Limb (tissue), 2 donors: ENCODE measurements at regions not wholly inside any gene's neighbourhood (a gene's known extent, or its start where the extent isn't known, plus 50 kb on each side); places are given as distances from the start of the nearest gene placed in this dataset.

Experiments used
- DNase-seq, 2 donors: peaks; one replicate each; pipeline ENCODE4 v3.0.0-alpha.2; 2016; ENCODE audit errors: extremely low spot score in 2 of 2

DNA sequence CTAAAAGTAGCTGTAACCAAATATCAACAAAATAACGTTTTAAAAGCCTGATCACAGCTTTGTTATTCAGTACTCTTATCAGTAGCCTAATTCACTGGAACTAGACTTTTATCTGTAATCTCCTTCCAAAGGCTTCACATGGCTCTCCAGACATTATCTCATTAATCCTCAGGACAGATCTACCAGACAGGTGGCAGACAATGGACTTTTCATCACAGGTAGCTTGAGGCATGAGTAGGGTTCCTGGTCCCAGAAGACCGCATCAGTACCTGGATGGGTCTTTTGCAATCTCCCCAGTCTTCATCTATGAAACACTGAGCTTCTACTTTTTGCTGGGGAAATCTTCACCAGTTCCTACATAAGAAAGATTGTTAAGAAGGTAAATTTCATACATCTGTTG is 132.2 kb upstream of the FOXD3 start:
- no peak for DNase-seq

DNA sequence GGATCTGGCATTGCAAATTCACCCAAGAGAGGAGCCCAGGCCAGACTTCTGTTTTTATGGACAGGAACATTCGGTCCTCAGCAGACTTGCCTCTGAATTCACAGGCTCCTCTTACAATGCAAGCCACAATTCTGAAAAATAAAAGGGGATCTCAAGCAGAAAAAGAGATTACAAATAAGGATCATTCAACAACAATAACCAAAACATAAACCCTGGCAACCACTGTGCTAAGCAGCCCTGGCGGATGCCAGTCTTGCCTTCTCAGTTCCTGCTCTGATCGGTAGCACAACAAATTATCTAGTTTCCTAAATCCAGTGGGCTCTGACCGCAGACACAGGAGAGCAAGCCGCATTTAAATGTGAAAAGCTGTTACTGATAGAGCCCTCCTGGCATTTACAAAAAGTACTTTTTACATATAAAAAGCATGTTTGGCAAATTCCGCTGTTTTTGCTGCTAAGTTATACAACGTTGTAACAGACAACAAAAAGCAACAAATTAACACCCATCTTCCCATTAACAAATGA is 123.4 kb upstream of the FOXD3 start:
- no peak for DNase-seq

DNA sequence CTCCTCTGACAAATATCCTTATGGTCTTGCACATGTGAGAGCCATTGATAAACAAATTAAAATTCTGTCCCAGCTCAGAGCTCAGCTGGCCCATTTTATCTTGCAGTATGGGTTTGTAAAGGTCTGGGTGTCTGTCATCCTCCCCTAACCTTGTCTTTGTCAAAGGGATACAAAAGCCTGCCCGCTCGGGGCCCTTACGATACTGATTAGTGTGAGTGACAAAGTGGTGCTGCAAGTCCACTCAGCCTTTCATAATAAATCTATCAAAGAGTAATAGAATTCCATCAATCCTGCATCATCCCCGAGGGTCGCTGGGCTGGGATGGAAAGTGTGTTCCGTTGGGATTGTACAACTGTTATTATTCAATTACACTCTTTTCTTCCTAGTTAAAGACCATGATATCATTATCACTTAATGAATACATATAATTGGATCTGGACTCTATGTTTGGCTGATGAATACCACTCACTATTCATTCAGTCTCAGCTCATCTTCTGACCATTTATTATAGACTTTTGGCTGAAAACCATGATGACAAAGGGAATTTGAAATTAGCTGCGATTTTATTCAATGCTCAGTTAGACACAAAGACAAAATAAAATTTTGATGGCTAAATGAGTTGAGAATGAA is 122.5 kb upstream of the FOXD3 start:
- no peak for DNase-seq

DNA sequence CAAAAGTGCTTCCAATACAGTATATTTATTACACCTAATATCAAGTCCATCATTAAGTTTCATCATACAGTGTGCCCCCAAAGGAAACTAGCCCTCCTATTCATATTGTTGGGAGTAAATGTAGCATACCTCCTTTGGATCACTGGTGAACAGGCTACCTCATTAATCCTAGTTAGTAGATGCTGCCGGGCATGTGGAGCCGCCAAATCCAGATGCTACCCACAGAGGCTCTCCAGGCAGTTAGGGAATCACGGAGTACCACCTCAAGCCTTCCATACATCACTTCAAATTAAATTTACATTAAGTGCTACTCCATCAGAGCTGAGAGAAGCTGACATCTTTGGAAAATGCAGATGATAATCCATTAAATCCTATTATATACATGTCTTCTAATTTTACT is 121.7 kb upstream of the FOXD3 start:
- DNase-seq: no peak

DNA sequence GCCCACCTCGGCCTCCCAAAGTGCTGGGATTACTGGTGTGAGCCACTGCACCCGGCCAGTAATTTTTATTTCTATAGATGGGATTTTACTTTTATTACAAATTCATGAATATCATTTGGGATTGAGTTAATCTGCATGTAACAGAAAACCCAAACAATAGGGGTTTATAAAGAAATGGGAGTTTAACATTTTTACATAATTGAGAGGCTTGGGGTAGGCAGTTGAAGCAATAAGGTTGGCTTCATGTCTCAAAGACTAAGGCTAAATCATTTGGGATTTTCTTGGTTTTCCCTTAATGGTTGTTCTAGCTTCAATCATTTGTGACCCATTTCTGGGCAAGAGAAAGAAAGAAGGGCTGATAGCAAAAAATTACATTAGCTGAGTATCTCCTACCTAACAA is 118.7 kb upstream of the FOXD3 start:
- DNase-seq: no peak

DNA sequence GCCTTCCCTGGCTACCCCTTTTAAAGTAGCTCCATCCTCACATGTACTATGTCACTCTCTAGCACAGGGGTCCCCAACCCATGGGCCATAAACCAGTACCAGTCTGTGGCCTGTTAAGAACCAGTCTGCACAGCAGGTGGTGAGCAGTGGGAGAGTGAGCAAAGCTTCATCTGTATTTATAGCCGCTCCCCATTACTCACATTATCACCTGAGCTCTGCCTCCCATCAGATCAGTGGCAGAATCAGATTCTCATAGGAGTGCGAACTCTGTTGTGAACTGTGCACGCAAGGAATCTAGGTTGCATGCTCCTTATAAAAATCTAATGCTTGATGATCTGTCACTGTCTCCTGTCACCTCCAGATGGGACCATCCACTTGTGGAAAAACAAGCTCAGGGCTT is 116.6 kb upstream of the FOXD3 start:
- no peak for DNase-seq

DNA sequence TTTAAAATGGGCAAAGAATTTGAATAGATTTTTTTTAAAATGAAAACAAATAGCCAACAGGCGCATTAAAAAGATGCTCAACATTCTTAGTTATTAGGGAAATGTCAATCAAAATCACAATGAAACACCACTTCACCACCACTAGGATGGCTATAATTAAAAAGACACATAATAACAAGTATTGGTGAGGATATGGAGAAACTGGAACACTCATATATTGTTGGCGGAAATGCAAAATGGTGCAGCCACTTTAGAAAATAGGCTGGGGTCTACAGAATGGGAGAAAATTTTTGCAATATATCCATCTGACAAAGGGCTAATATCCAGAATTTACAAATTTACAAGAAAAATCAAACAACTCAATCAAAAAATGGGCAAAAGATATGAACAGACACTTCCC is 107.8 kb upstream of the FOXD3 start:
- DNase-seq: no peak

DNA sequence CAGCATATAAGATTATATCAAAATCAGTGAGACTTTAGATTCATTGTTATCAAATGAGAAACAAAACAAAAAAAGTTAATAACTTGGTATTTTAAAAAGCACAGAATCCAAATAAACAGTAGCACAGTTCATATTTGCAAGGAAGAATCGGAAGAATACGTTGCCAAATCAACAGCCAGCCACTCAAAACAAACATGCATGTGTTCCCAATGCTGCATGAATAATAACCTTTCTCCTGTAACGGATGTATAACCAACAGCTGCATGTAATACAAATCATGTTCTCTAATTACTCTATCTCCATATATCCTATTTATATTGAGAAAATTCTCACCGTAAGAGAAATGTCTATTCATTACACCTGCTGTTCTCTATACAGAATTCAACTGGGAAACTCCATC is 98.9 kb upstream of the FOXD3 start:
- DNase-seq: peak in 1 of 2 donors; percentile 15

DNA sequence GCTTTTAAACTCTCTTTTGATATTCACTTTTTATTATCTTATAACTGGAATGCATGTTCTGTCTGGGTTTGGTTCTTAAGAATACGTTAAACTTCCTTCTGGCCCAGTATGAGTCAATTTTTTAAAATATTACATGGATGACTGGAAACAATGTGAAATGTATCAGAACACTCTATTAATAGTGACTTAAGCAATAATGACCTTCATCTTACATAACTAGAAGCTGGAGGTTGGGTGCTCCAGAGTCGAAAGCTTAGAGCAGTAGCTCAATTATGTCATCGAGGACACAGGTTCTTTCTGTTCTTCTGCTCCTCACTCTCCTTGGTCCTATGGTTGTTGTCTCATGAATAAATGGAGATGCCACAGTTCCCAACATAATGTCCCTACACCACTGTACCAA is 91.6 kb upstream of the FOXD3 start:
- DNase-seq: no peak

DNA sequence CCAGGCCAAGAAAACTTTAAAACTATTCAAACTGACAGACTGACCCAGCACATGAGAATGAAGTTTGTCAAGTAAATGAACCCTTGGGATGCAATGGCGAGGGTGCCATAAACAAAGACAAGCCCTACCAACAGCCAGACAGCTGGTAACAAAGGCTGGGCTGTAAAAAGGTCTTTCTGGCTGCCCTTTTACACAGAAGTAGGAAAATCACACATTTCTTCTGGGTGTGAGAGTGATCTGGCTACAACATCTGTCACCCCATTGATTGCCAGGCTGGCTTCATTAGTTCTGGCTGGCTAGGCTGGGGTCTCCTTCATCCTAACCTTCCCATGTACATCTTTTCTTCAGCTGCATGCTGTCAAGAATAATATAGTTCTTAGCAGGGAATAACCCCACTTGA is 83.6 kb upstream of the FOXD3 start:
- DNase-seq: no peak

DNA sequence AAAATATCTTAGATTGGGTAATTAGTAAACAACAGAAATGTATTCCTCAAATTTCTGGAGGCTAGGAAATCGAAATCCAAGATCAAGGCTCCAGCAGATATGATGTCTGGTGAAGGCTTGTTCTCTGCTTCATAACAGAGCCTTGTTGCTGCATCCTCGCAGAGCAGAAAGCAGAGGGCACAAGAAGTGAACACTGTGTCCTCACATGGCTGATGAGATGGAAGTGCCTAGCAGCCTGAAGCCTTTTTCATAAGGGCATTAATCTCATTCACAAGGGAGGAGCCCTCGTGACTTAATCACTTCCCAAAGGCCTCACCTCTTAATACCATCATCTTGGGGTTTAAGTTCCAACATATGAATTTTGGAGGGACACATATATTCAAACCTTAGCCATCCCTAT is 77.2 kb upstream of the FOXD3 start:
- no peak for DNase-seq

DNA sequence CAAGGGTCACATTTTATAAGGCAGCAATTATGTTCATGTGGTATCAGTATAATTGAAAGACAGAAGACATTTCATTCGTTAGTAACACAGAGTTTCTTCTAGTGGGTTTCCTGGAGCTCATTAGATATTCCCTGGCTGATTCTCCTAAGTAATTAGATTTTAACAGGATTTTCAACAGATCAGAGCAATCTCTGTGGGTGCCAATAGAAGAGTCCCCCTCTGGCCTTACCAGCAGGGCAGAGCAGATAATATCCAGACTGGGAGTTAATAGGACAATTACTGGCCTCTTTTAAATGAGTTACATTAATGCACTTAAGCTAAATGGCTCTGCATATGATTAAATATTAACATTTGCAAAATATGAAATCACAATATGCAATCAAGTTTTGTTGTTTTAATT is 74.2 kb upstream of the FOXD3 start:
- no peak for DNase-seq

DNA sequence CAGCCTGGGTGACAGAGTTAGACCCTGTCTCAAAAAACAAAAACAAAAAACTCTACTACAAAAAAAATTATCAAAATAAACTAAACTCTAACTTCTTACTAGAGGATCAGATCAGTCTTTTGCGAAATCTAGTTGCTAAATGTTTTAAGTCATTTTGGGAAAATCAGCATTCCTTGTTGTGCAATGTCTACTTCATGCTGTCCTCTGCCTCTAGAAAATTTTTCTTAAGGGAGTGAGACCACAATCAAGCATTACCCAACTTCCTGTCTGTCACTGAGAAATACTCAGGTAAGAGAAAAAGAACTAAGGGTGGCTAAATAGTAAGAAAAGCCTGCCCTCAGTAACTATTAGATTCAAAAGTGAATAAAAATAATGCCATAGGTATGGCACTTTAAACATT is 67.2 kb upstream of the FOXD3 start:
- no peak for DNase-seq

DNA sequence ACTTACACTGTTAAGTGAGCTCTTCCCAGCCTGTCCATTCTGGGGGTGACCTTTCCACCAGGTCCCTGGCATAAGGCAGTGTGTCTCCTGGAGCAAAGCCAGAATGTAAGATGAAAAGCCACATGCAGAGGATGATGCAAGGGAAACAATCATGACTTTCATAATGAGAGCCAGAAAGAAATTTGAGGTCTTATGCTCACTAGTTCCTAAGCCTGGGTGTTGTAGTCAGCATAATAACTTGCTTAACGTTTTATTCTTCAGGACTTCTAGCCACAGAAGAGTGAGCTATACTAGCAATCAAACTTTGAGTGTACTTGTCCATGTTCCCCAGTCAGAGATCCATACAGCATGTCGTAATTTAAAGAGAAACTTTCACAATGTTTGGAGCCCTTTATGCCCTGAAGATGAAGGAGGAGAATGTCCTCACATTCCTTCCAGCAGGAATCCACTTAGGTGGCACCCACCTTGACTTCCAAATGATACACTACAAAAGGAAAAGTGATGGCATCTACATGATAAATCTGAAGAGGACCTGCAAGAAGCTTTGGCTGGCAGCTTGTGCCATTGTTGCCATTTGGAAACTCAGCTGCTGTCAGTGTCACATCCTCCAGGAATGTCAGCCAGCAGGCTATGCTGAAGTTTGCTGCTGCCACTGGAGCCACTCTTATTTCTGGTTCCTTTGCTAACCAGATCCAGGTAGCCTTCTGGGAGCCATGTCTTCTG is 60.5 kb upstream of the FOXD3 start:
- peak in 1 of 2 donors; percentile 16 for DNase-seq

DNA sequence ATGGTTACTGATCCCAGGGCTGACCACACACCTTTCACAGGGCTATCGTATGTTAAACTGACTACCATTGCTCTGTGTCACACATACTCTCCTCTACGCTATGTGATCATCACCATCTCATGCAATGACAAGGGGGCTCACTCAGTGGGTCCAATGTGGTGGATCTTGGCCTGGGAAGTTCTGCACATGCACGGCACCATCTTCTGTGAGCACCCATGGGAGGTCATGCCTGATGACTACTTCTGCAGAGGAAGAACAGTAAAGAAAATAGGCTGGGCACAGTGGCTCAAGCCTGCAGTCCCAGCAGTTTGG is 60.0 kb upstream of the FOXD3 start:
- no peak for DNase-seq

DNA sequence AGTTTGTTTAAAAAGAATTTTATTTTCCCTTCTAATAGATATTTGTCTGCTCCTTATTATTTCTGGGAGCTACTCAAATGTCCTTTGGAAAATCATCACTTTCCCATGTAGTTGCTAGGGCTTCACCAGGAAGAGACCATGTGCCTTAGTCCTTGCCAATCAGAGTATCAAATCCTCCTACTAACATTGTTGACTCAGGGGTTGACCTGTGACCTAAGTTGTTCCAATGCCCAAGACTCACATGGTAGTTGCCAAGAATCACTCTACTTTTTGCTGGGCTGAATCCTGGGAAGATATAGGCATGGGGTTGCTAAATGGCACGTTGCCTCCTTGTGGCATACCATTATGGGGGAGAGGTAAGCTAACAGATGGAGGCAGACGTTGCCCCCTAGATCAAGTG is 58.2 kb upstream of the FOXD3 start:
- DNase-seq: no peak

DNA sequence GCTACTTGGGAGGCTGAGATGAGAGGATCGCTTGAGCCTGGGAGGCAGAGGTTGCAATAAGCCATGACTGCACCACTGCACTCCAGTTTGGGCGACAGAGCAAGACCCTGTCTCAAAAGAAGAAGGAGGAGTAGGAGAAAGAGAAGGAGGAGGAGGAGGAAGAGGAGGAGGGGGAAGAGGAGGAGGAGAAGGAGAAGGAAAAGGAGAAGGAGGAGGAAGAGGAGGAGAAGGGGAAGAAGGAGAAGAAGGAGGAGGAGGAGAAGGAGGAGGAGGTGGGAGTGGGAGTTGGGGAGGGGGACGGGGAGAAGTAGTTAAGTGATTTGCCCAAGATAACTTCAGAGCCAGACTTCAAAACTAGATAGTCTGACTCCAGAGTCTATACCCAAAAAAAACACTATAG is 55.5 kb upstream of the FOXD3 start:
- no peak for DNase-seq

DNA sequence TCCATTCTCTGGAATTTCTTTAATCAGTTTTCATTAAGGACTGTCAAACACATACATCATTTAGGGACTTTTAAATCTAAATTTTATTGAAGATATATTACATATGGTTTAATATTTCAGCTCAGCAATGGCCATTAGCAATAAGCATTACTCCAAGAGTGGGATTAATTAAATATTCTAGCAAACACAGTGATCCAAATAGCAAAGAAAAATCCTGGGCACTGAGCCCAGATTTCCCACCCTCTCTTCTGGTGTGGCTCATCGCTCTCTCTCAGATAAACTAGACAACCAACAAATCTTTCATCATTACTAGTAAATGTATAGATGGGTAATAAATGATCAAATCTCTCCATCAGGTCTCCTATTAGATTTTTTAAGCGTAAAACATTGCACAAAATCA is 53.5 kb upstream of the FOXD3 start:
- DNase-seq: no peak

DNA sequence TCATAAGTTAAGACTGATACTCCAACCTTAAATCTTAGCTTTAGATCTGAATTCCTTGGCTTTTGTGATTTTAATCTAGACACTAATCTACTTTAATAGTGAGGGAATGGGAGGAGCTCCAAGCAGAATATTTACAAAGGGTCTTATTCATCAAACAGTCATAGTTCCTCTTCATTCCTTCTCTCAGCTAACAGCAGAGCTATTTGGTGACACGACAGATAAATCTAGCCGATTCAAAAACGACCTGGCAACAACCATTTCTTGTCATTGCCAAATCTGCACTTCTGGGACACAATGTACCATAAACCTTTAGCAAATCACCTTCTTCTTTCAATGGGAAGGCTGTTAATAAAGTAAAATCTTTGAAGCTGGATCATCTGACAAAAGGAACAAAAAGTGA is 52.8 kb upstream of the FOXD3 start:
- no peak for DNase-seq
